Sigmoid colon (tissue), 6 donors: ENCODE measurements at regions not wholly inside any gene's neighbourhood (a gene's known extent, or its start where the extent isn't known, plus 50 kb on each side); places are given as distances from the start of the nearest gene placed in this dataset.

ENCODE experiments used
- DNase-seq: peaks from one replicate; pipeline ENCODE4 v3.0.0-alpha.2; 2019
- H3K27ac ChIP-seq, 4 donors: fragments of 200-600 bp; sonication (generic); one replicate each; pipeline ENCODE4 v1.5.1; 2016 to 2019; ENCODE audit warnings: mild to moderate bottlenecking in 1 of 4
- H3K27me3 ChIP-seq, 3 donors: fragments of 200-600 bp; sonication (generic); one replicate each; pipeline ENCODE4 v1.5.1; 2019; ENCODE audit warnings: mild to moderate bottlenecking in 1 of 3
- H3K36me3 ChIP-seq, 4 donors: fragments of 200-600 bp; sonication (generic); one replicate each; pipeline ENCODE4 v1.5.1; 2016 to 2019
- H3K4me1 ChIP-seq, 4 donors: fragments of 200-600 bp; sonication (generic); one replicate each; pipeline ENCODE4 v1.5.1; 2017 to 2019
- H3K4me3 ChIP-seq, 4 donors: fragments of 200-600 bp; sonication (generic); one replicate each; pipeline ENCODE4 v1.5.1; 2017 to 2019; ENCODE audit warnings: mild to moderate bottlenecking in 2 of 4, moderate library complexity in 1 of 4
- H3K9me3 ChIP-seq, 4 donors: fragments of 200-600 bp in 3 of 4; sonication (generic) in 3 of 4; one replicate each; pipeline versions ENCODE4 v1.5.1 to v1.6.1; 2013 to 2019
- EP300 ChIP-seq, 4 donors: sonication (generic); formaldehyde crosslinking; IDR thresholded peaks; one replicate each; pipeline ENCODE4 v1.6.1; 2017; ENCODE audit warnings: antibody characterized with exemption in 4 of 4
- POLR2A ChIP-seq, 2 donors: fragments of 450-650 bp; IDR thresholded peaks; one replicate each; pipeline ENCODE4 v1.6.1; 2016; ENCODE audit warnings: antibody characterized with exemption in 2 of 2, mild to moderate bottlenecking in 2 of 2, moderate library complexity in 2 of 2
- POLR2AphosphoS5 ChIP-seq, 4 donors: sonication (generic); formaldehyde crosslinking; IDR thresholded peaks; one replicate each; pipeline ENCODE4 v1.6.1; 2017; ENCODE audit warnings: antibody characterized with exemption in 4 of 4
- WGBS, 2 donors: extraction: QIAGEN DNeasy Blood & Tissue Kit; methylation state at CpG; one replicate each; pipeline ENCODE4 v1.1.7; 2013; 5-methylcytosine and 5-hydroxymethylcytosine counted together
- intact Hi-C: fragments of 100-400 bp; cut with DNase I; formaldehyde crosslinking; loops from one replicate; pipeline ENCODE4 v1.15.1; 2023
- TF ChIP-seq, protein P1 (sequence below), 4 experiments: fragments of 450-650 bp in 3 of 4; fragments of 200-600 bp in 1 of 4; IDR thresholded peaks; one replicate each; pipeline ENCODE4 v1.5.1; 2016 to 2019; ENCODE audit warnings: antibody characterized with exemption in 4 of 4, mild to moderate bottlenecking in 3 of 4, moderate library complexity in 2 of 4
- donor health status: healthy with polysubstance abuse.
- donor health status: healthy.

GRCh38 chr6:40706178-40706577 lies 119.0 kb upstream of the LRFN2 start:
- DNase-seq = no peak
- intact Hi-C loops = no loop called here
- Histone ChIP-seq H3K27ac (no peak overlapping the region), H3K4me1 (no peaks in the 10 kb centered on the region), H3K9me3 (no peaks in the 10 kb centered on the region), H3K36me3 (no peaks in the 10 kb centered on the region), H3K4me3 (no peak overlapping the region), H3K27me3 (no peaks in the 10 kb centered on the region)
- TF ChIP-seq, protein P1, sequence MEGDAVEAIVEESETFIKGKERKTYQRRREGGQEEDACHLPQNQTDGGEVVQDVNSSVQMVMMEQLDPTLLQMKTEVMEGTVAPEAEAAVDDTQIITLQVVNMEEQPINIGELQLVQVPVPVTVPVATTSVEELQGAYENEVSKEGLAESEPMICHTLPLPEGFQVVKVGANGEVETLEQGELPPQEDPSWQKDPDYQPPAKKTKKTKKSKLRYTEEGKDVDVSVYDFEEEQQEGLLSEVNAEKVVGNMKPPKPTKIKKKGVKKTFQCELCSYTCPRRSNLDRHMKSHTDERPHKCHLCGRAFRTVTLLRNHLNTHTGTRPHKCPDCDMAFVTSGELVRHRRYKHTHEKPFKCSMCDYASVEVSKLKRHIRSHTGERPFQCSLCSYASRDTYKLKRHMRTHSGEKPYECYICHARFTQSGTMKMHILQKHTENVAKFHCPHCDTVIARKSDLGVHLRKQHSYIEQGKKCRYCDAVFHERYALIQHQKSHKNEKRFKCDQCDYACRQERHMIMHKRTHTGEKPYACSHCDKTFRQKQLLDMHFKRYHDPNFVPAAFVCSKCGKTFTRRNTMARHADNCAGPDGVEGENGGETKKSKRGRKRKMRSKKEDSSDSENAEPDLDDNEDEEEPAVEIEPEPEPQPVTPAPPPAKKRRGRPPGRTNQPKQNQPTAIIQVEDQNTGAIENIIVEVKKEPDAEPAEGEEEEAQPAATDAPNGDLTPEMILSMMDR (IDR thresholded peaks at IDR 0.05) = no peak
- TF ChIP-seq POLR2A (IDR thresholded peaks at IDR 0.05) = no peak
- TF ChIP-seq EP300 (IDR thresholded peaks at IDR 0.05) = no peak
- TF ChIP-seq POLR2AphosphoS5 (IDR thresholded peaks at IDR 0.05) = no peak
- 76 to 90% methylated on average over 1 of the region's 1 CpG for WGBS, 2 donors

- Histone ChIP-seq H3K36me3 (no peaks in the 10 kb centered on the region), H3K9me3 (no peaks in the 10 kb centered on the region), H3K4me3 (no peak overlapping the region), H3K27me3 (no peaks in the 10 kb centered on the region), H3K27ac (no peak overlapping the region), H3K4me1 (no peaks in the 10 kb centered on the region)
- no peak for DNase-seq
- intact Hi-C loops = no loop called here
- TF ChIP-seq POLR2A (IDR thresholded peaks at IDR 0.05) = no peak
- TF ChIP-seq EP300 (IDR thresholded peaks at IDR 0.05) = no peak
- TF ChIP-seq, protein P1 (IDR thresholded peaks at IDR 0.05) = no peak
- no peak for TF ChIP-seq POLR2AphosphoS5 (IDR thresholded peaks at IDR 0.05)
- 78 to 88% methylated on average over 4 of the region's 4 CpGs for WGBS, 2 donors
These were observed 118.2 kb upstream of the LRFN2 start for GRCh38 chr6:40705354-40705753.

GRCh38 chr6:40701352-40702007 lies 114.3 kb upstream of the LRFN2 start:
- TF ChIP-seq EP300 (IDR thresholded peaks at IDR 0.05) = no peak
- TF ChIP-seq POLR2AphosphoS5 (IDR thresholded peaks at IDR 0.05) = no peak
- no peak for TF ChIP-seq POLR2A (IDR thresholded peaks at IDR 0.05)
- TF ChIP-seq, protein P1 (IDR thresholded peaks at IDR 0.05) = no peak
- Histone ChIP-seq H3K36me3 (no peaks in the 10 kb centered on the region), H3K9me3 (no peaks in the 10 kb centered on the region), H3K27ac (no peak overlapping the region), H3K4me1 (no peaks in the 10 kb centered on the region), H3K4me3 (no peak overlapping the region), H3K27me3 (no peaks in the 10 kb centered on the region)
- intact Hi-C loops = no loop called here
- WGBS, 2 donors = 56 to 84% methylated on average over 3 of the region's 3 CpGs
- no peak for DNase-seq

- Histone ChIP-seq H3K27me3 (no peaks in the 10 kb centered on the region), H3K4me1 (no peaks in the 10 kb centered on the region), H3K4me3 (no peak overlapping the region), H3K36me3 (no peaks in the 10 kb centered on the region), H3K9me3 (no peaks in the 10 kb centered on the region), H3K27ac (no peak overlapping the region)
- intact Hi-C loops = no loop called here
- WGBS, 2 donors = 44 to 51% methylated on average over 4 of the region's 4 CpGs
- no peak for DNase-seq
- no peak for TF ChIP-seq POLR2A (IDR thresholded peaks at IDR 0.05)
- TF ChIP-seq, protein P1 (IDR thresholded peaks at IDR 0.05) = no peak
- TF ChIP-seq POLR2AphosphoS5 (IDR thresholded peaks at IDR 0.05) = no peak
These were observed 112.9 kb upstream of the LRFN2 start for GRCh38 chr6:40700006-40700580.
